T-cell (primary cell): ENCODE measurements at regions not wholly inside any gene's neighbourhood (a gene's known extent, or its start where the extent isn't known, plus 50 kb on each side); places are given as distances from the start of the nearest gene placed in this dataset.

Experiments
- ATAC-seq, 4 experiments: fragments of 200-7000 bp in 3 of 4; fragments of 150-1000 bp in 1 of 4; cut with Tn5 transposase; replicated peaks in 1 of 4; 1 replicate in 3 of 4; 2 replicates in 1 of 4; pipeline ENCODE4 v1.10.0; 2021; ENCODE audit warnings: moderate library complexity in 3 of 4, mild to moderate bottlenecking in 2 of 4, moderate number of reproducible peaks in 1 of 4
- CTCF ChIA-PET, 2 donors: fragments of 300-600 bp; sonication (Branson Sonifier 250); formaldehyde crosslinking; loops; one replicate each; lab custom pipeline; 2022; ENCODE audit warnings: antibody characterized with exemption in 2 of 2; lab: Charles Lee
- POLR2A ChIA-PET, 2 donors: fragments of 300-600 bp; sonication (Branson Sonifier 250); formaldehyde crosslinking; loops; one replicate each; lab custom pipeline; 2022; ENCODE audit warnings: antibody characterized with exemption in 2 of 2; lab: Charles Lee
- DNase-seq, 35 experiments: peaks; one replicate each; pipeline versions ENCODE4 v3.0.0 to v3.0.0-alpha.2; 2013 to 2023
- H3K27ac ChIP-seq: one replicate; pipeline ENCODE4 v1.5.1; 2013; ENCODE audit warnings: low read length
- H3K27me3 ChIP-seq, 2 experiments: replicated peaks in 1 of 2; 1 replicate in 1 of 2; 2 replicates in 1 of 2; pipeline versions ENCODE4 v1.6.1 to v1.7.0; 2013; ENCODE audit warnings: low read length in 1 of 2, mixed read lengths in 1 of 2; ENCODE audit not compliant: control insufficient read depth in 2 of 2, insufficient read depth in 2 of 2; ENCODE audit errors: extremely low read depth in 1 of 2
- H3K36me3 ChIP-seq, 2 donors: 1 replicate in 1 of 2; 2 replicates in 1 of 2; pipeline versions ENCODE4 v1.6.1 to v1.7.0; 2013; ENCODE audit warnings: low read length in 1 of 2; ENCODE audit not compliant: control insufficient read depth in 2 of 2, insufficient read depth in 1 of 2; ENCODE audit errors: extremely low read depth in 1 of 2
- H3K4me1 ChIP-seq, 2 experiments: 1 replicate in 1 of 2; 2 replicates in 1 of 2; pipeline versions ENCODE4 v1.6.1 to v1.7.0; 2013; ENCODE audit warnings: low read length in 2 of 2, mixed read lengths in 1 of 2; ENCODE audit not compliant: insufficient read depth in 2 of 2, control insufficient read depth in 1 of 2; ENCODE audit errors: extremely low read depth in 1 of 2
- H3K4me3 ChIP-seq, 2 donors: 1 replicate in 1 of 2; 2 replicates in 1 of 2; pipeline versions ENCODE4 v1.5.1 to v1.7.0; 2013; ENCODE audit warnings: mild to moderate bottlenecking in 2 of 2, low read length in 1 of 2, moderate library complexity in 1 of 2; ENCODE audit not compliant: control insufficient read depth in 1 of 2; ENCODE audit errors: extremely low read depth in 1 of 2
- H3K9me3 ChIP-seq: 2 replicates; pipeline ENCODE4 v1.7.0; 2013
- H3K27ac Mint-ChIP-seq, 2 donors: one replicate each; pipeline ENCODE4 v1.8.0; 2020 to 2021; ENCODE audit warnings: mild to moderate bottlenecking in 2 of 2, mixed read lengths in 2 of 2
- H3K27me3 Mint-ChIP-seq, 2 donors: one replicate each; pipeline ENCODE4 v1.8.0; 2021 to 2022; ENCODE audit warnings: mixed read lengths in 2 of 2
- H3K36me3 Mint-ChIP-seq: one replicate; pipeline ENCODE4 v1.8.0; 2021; ENCODE audit warnings: mixed read lengths
- H3K4me1 Mint-ChIP-seq, 3 donors: one replicate each; pipeline ENCODE4 v1.8.0; 2020 to 2022; ENCODE audit warnings: mixed read lengths in 3 of 3, mild to moderate bottlenecking in 1 of 3
- H3K4me3 Mint-ChIP-seq, 3 donors: one replicate each; pipeline ENCODE4 v1.8.0; 2020 to 2022; ENCODE audit warnings: mild to moderate bottlenecking in 3 of 3, mixed read lengths in 3 of 3, moderate library complexity in 3 of 3
- H3K9me3 Mint-ChIP-seq, 3 donors: one replicate each; pipeline ENCODE4 v1.8.0; 2020 to 2022; ENCODE audit warnings: mixed read lengths in 3 of 3
- WGBS: methylation state at CpG from one replicate; pipeline ENCODE4 v1.1.5; 2013; ENCODE audit warnings: missing lambda C conversion rate; ENCODE audit not compliant: insufficient coverage; 5-methylcytosine and 5-hydroxymethylcytosine counted together

DNA sequence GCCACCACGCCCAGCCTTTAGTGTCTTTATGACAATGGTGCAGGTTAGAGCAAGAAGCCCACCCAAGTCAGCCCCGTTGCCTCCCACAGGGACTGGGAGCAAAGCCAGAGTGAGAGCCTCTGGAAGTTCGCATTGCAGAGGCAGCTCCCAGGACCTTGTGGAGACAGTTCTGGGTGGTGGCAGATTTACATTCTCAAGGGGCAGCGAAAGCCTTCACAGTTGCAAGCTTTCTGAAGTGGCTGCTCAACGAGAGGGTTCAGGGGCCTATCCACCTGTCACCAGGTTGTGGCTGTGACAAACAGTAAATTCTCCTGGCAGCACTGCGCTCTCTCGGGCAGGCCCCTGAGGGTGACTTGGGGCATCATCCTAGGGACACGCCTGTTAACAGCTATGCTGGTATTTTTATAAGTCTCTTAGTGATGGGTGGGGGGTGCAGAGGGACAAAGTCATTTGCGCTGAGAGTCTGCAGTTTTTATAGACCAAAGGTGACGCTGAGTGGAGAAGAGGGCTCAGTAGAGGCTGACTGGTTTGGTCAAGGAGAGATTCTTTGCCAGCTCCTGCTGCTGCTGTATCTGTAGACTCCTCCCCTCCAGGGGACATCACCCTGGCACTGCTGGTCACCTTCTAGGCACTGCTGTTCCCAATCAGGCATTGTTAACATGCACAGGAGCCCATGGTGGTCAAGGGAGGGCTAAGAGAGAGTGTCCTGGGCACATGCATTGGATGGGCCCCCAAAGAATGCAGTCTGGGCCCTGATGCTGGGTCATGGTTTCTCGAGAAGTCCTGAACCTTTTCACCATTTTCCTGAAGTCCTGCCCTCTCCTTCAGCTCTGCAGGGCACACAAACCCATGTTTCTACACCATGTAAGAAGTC, 57.5 kb upstream of the KLF13 start:
- no peak for ATAC-seq
- H3K9me3 ChIP-seq = no peaks in the 10 kb centered on the region
- H3K27me3 ChIP-seq = no peaks in the 10 kb centered on the region
- WGBS = 97% methylated on average over 6 of the region's 11 CpGs
- no peaks in the 10 kb centered on the region for H3K36me3 Mint-ChIP-seq
- H3K4me1 ChIP-seq = peaks cover 38 to 68% of the 10 kb centered on the region in 2 experiments
- H3K4me1 Mint-ChIP-seq = peaks cover 69 to 83% (median 83%) of the 10 kb centered on the region in 3 donors
- H3K27me3 Mint-ChIP-seq = no peaks in the 10 kb centered on the region
- H3K9me3 Mint-ChIP-seq = no peaks in the 10 kb centered on the region
- ChIA-PET CTCF (no interaction called here), POLR2A (interaction anchor here in 1 of 2 donors (0.6 kb wide), 1 partner anchor 200 kb away, joined by 3 read pairs; no protein-coding TSS in a partner anchor)
- H3K4me3 ChIP-seq = no peak overlapping the region
- no peak overlapping the region for H3K27ac ChIP-seq
- DNase-seq = peak in 3 of 35 experiments; percentile 2 to 24 (median 9)
- no peaks in the 10 kb centered on the region for H3K36me3 ChIP-seq
- H3K27ac Mint-ChIP-seq = peak overlapping the region; percentile 63 to 96
- H3K4me3 Mint-ChIP-seq = no peak overlapping the region

DNA sequence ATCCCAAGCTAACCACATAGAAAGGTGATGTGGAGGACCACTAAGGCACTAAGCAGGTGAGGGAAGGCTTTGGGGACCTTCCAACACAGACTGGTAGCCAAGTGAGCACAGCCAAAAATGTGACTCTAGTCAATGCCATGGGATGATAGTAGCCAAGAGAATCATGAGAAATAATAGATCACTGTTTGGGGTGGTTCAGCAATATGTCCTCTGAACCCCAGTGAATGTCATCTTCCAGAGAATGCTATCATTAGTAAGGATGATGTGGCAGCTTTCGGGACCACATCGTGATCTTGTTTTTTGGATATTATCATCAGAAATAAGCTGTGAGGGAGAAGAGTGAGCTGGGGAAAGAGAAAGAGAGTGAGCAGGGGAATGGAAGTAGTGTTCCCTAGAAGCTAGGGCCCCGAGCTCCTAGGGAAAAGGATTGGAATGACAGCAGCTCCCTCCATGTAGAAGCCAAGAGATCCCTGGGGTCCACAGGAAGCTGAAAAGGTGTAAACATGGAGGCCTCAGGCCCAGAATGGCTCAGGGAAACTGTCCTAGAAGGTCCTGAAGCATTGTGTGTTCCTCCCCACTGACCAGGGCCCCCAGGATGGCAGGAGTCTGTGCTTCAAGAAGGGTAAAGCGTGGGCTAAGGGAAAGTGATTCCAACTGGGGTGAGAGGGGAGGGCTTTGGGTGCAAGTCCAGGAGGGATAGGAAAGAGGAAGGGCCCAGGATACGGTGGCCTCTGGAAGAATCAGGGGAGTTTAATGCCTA, 56.6 kb upstream of the KLF13 start:
- WGBS = 89% methylated on average over 4 of the region's 5 CpGs
- Histone ChIP-seq H3K9me3 (no peaks in the 10 kb centered on the region), H3K4me3 (no peak overlapping the region), H3K27ac (no peak overlapping the region), H3K27me3 (no peaks in the 10 kb centered on the region), H3K4me1 (peaks cover 31 to 67% of the 10 kb centered on the region in 2 experiments), H3K36me3 (no peaks in the 10 kb centered on the region)
- H3K4me3 Mint-ChIP-seq = no peak overlapping the region
- CTCF ChIA-PET = no interaction called here
- peak overlapping the region; percentile 34 to 96 for H3K27ac Mint-ChIP-seq
- no peak for ATAC-seq
- no peak for DNase-seq
- H3K27me3 Mint-ChIP-seq = no peaks in the 10 kb centered on the region
- POLR2A ChIA-PET = interaction anchor here in 1 of 2 donors (0.6 kb wide), 1 partner anchor 10 kb away, joined by 4 read pairs; no protein-coding TSS in a partner anchor
- no peaks in the 10 kb centered on the region for H3K36me3 Mint-ChIP-seq
- H3K4me1 Mint-ChIP-seq = peaks cover 66 to 83% (median 82%) of the 10 kb centered on the region in 3 donors
- H3K9me3 Mint-ChIP-seq = no peaks in the 10 kb centered on the region

DNA sequence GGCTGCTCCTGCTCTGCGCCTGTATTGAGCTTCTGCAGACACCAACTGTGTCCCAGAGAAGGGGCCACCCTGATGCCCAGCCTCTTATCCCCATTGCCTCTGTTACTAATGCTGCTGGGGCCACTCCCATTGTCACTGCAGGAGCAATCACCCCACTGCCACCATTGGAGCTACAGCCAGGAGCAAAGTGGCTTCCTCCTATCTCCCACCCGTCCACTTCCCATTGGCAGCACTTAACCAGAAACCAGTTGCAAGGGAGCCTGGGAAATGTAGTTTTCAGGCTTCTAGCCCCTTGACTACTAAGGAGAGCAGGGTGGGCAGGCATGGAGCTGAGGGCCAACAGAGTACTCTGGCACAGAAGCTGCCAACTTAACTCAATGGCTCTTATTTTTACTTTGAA, 55.9 kb upstream of the KLF13 start:
- H3K27me3 Mint-ChIP-seq = no peaks in the 10 kb centered on the region
- no peaks in the 10 kb centered on the region for H3K9me3 ChIP-seq
- DNase-seq (no peak), ATAC-seq (no peak)
- POLR2A ChIA-PET = no interaction called here
- WGBS = no CpG with 5 or more reads among the region's 2 CpGs
- H3K4me1 ChIP-seq = peaks cover 24 to 60% of the 10 kb centered on the region in 2 experiments
- CTCF ChIA-PET = no interaction called here
- H3K36me3 ChIP-seq = no peaks in the 10 kb centered on the region
- no peak overlapping the region for H3K4me3 ChIP-seq
- peaks cover 58 to 77% (median 74%) of the 10 kb centered on the region in 3 donors for H3K4me1 Mint-ChIP-seq
- H3K4me3 Mint-ChIP-seq = no peak overlapping the region
- no peaks in the 10 kb centered on the region for H3K36me3 Mint-ChIP-seq
- H3K9me3 Mint-ChIP-seq = no peaks in the 10 kb centered on the region
- peak overlapping the region in 1 of 2 donors; percentile 52 for H3K27ac Mint-ChIP-seq
- no peak overlapping the region for H3K27ac ChIP-seq
- H3K27me3 ChIP-seq = no peaks in the 10 kb centered on the region

DNA sequence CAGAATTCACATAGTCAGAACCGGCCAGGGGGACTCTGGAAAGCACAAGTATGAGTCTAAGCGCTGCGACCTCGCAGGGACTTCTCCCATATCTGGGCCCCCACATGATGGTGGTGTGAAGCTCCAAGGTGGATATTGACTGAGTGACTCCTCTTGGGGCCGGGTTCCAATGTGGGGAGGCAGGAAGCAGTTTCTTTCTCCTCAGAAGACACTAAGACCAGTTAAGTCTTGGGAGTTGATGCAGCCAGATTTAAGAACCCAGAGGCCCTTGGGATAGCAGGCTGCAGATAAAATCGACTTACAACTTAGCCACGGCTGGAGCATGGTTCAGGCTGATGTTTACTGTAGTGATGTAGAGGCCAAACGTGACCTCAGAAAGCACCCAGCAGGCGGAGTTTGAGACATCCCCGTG, 55.4 kb upstream of the KLF13 start:
- no peaks in the 10 kb centered on the region for H3K9me3 ChIP-seq
- DNase-seq = peak in 1 of 35 experiments; percentile 4
- no peaks in the 10 kb centered on the region for H3K36me3 Mint-ChIP-seq
- CTCF ChIA-PET = no interaction called here
- no peak overlapping the region for H3K4me3 ChIP-seq
- peaks cover 22 to 55% of the 10 kb centered on the region in 2 experiments for H3K4me1 ChIP-seq
- no peaks in the 10 kb centered on the region for H3K36me3 ChIP-seq
- WGBS = 81% methylated on average over 5 of the region's 10 CpGs
- no peaks in the 10 kb centered on the region for H3K27me3 ChIP-seq
- H3K27me3 Mint-ChIP-seq = no peaks in the 10 kb centered on the region
- H3K9me3 Mint-ChIP-seq = no peaks in the 10 kb centered on the region
- no peak for ATAC-seq
- no peak overlapping the region for H3K27ac ChIP-seq
- peaks cover 54 to 72% (median 70%) of the 10 kb centered on the region in 3 donors for H3K4me1 Mint-ChIP-seq
- H3K27ac Mint-ChIP-seq = peak overlapping the region in 1 of 2 donors; percentile 48
- POLR2A ChIA-PET = no interaction called here
- H3K4me3 Mint-ChIP-seq = no peak overlapping the region

DNA sequence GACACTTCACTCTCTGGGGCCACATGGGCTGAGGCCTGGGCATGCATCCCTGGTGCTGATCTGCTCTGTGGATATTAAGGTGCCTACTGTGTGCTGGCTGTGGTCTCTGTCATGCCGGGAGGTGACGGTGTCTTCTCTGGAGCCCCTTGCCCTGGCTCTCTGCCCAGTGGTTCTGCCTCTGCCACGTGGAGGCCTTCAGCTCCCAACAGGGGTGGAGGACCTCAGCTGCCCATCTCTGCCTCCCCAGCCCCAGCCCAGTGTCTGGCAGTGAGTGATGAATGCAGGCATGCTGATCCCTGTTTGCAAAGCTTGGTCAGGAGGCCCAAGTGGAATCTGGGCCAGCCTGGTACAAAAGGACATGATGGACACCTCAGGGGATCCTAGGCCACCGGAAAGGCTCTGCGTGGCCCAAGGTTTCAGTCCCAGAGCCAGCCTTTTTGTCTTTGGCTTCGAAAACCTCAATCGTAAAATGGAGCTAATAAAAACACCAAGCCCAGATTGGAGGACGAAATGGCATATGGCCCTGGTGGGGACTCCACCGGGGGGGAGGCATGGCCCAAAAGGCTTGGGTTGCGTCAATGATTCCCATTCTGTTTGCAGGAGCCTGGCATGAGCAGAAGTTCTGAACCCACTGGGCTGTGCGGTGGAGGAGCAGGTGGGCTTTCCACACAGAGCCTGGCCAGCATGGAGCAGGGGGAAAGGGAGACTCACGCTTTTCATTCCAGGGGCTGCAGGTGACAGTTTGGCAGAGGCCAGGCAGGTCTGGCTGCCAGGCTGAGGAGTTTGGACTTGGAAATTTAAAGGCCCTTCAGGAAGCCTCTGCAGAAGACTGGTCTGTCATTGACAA, 54.7 kb upstream of the KLF13 start:
- CTCF ChIA-PET = interaction anchor here in 1 of 2 donors (0.6 kb wide), 1 partner anchor 169 kb away, joined by 5 read pairs; no protein-coding TSS in a partner anchor

More for the DNA sequence above, 54.7 kb upstream of the KLF13 start:
- Histone ChIP-seq H3K27me3 (no peaks in the 10 kb centered on the region), H3K4me1 (peaks cover 17 to 48% of the 10 kb centered on the region in 2 experiments), H3K9me3 (no peaks in the 10 kb centered on the region), H3K4me3 (no peak overlapping the region), H3K27ac (no peak overlapping the region), H3K36me3 (no peaks in the 10 kb centered on the region)
- H3K4me1 Mint-ChIP-seq = peaks cover 47 to 65% (median 63%) of the 10 kb centered on the region in 3 donors
- H3K9me3 Mint-ChIP-seq = no peaks in the 10 kb centered on the region
- no peak overlapping the region for H3K4me3 Mint-ChIP-seq
- H3K27me3 Mint-ChIP-seq = no peaks in the 10 kb centered on the region
- H3K27ac Mint-ChIP-seq = peak overlapping the region in 1 of 2 donors; percentile 48
- WGBS = 94% methylated on average over 11 of the region's 12 CpGs
- H3K36me3 Mint-ChIP-seq = no peaks in the 10 kb centered on the region
- ATAC-seq = no peak
- POLR2A ChIA-PET = no interaction called here
- peak in 1 of 35 experiments; percentile 2 for DNase-seq
